AG10803 (cell line): ENCODE measurements at regions not wholly inside any gene's neighbourhood (a gene's known extent, or its start where the extent isn't known, plus 50 kb on each side); places are given as distances from the start of the nearest gene placed in this dataset.

Experiments used
- DNase-seq: peaks from one replicate; pipeline ENCODE4 v3.0.0; 2010; ENCODE audit warnings: low read depth
- H3K4me3 ChIP-seq: 2 replicates; pipeline ENCODE4 v1.5.1; 2011; ENCODE audit warnings: mild to moderate bottlenecking, low read length, control low read depth
- CTCF ChIP-seq: conservative IDR thresholded peaks from 2 replicates; pipeline ENCODE4 v1.5.1; 2011; ENCODE audit warnings: mild to moderate bottlenecking, low read length, control low read depth, inconsistent platforms

DNA sequence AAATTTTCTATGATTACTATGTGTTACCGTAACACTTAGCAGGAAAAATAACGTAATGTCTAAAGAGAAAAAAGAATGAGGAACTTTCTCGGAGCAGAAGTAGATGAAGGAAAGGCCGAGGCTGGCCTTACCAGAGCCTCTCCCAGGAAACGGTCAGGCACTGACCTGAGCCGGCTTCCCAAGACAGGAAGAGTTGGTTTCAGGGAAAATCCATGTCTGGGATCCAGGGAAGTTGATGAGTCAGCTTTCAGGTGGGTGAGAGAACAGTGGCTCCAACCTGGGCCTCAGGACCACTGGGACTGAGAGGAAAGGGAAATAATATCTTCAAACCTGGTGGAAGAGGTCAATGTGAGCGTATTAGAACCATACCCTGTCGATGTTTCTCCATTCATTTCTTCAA lies 93.3 kb upstream of the UBL3 start:
- H3K4me3 ChIP-seq, result no peak overlapping the region
- TF ChIP-seq CTCF, result no peak
- no peak for DNase-seq

GRCh38 chr13:29943273-29943672 lies 92.9 kb upstream of the UBL3 start:
- no peak for DNase-seq
- H3K4me3 ChIP-seq, result no peak overlapping the region
- TF ChIP-seq CTCF, result no peak

GRCh38 chr13:29940715-29941114 lies 90.3 kb upstream of the UBL3 start:
- H3K4me3 ChIP-seq, result no peak overlapping the region
- TF ChIP-seq CTCF, result no peak
- no peak for DNase-seq

- TF ChIP-seq CTCF, result no peak
- DNase-seq, result no peak
- no peak overlapping the region for H3K4me3 ChIP-seq
Measured at GRCh38 chr13:29939158-29939557, 88.7 kb upstream of the UBL3 start.

- DNase-seq, result no peak
- no peak; the same call in 1 of the 2 replicates for TF ChIP-seq CTCF
- H3K4me3 ChIP-seq, result no peak overlapping the region
Measured at GRCh38 chr13:29937841-29938240, 87.4 kb upstream of the UBL3 start.

GRCh38 chr13:29937379-29937778 lies 87.0 kb upstream of the UBL3 start:
- DNase-seq, result no peak
- no peak for TF ChIP-seq CTCF
- H3K4me3 ChIP-seq, result no peak overlapping the region

- no peak for DNase-seq
- no peak overlapping the region for H3K4me3 ChIP-seq
- TF ChIP-seq CTCF, result no peak
Measured at GRCh38 chr13:29936956-29937355, 86.5 kb upstream of the UBL3 start.
